Neural progenitor cell (in vitro differentiated cells): ENCODE measurements at regions not wholly inside any gene's neighbourhood (a gene's known extent, or its start where the extent isn't known, plus 50 kb on each side); places are given as distances from the start of the nearest gene placed in this dataset.

Source experiments
- DNase-seq: peaks from one replicate; pipeline ENCODE4 v3.0.0-alpha.2; 2016; ENCODE audit warnings: low spot score
- H2AFZ ChIP-seq: fragments of 200-600 bp; sonication (generic); replicated peaks from 2 replicates; pipeline ENCODE4 v1.6.1; 2016; ENCODE audit warnings: antibody characterized with exemption
- H3F3A ChIP-seq: fragments of 200-600 bp; sonication (generic); 2 replicates; pipeline ENCODE4 v1.6.1; 2016; ENCODE audit warnings: antibody characterized with exemption, low read depth
- H3K27ac ChIP-seq: fragments of 200-600 bp; sonication (generic); 2 replicates; pipeline ENCODE4 v1.5.1; 2016; ENCODE audit warnings: mild to moderate bottlenecking
- H3K27me3 ChIP-seq: fragments of 200-600 bp; sonication (generic); 2 replicates; pipeline ENCODE4 v1.6.1; 2016; ENCODE audit warnings: mild to moderate bottlenecking, moderate library complexity
- H3K36me3 ChIP-seq: fragments of 200-600 bp; sonication (generic); 2 replicates; pipeline ENCODE4 v1.5.1; 2016
- H3K4me1 ChIP-seq: fragments of 200-600 bp; sonication (generic); 2 replicates; pipeline ENCODE4 v1.6.1; 2016; ENCODE audit warnings: mixed run types
- H3K4me2 ChIP-seq: fragments of 200-600 bp; sonication (generic); 2 replicates; pipeline ENCODE4 v1.6.1; 2016
- H3K4me3 ChIP-seq: fragments of 200-600 bp; sonication (generic); 2 replicates; pipeline ENCODE4 v1.5.1; 2016
- H3K79me2 ChIP-seq: fragments of 200-600 bp; sonication (generic); 2 replicates; pipeline ENCODE4 v1.6.1; 2016; ENCODE audit warnings: low read depth
- H3K9ac ChIP-seq: fragments of 200-600 bp; sonication (generic); 2 replicates; pipeline ENCODE4 v1.6.1; 2016
- H3K9me3 ChIP-seq: fragments of 200-600 bp; sonication (generic); 2 replicates; pipeline ENCODE4 v1.5.1; 2016; ENCODE audit warnings: low read depth
- H4K20me1 ChIP-seq: fragments of 200-600 bp; sonication (generic); 2 replicates; pipeline ENCODE4 v1.6.1; 2016; ENCODE audit warnings: low read depth
- H3K27ac Mint-ChIP-seq: 3 replicates; pipeline ENCODE4 v1.8.0; 2021; ENCODE audit warnings: mixed read lengths
- H3K27me3 Mint-ChIP-seq: 2 replicates; pipeline ENCODE4 v1.8.0; 2022; ENCODE audit warnings: low read depth, mild to moderate bottlenecking, inconsistent platforms, moderate library complexity, mixed read lengths; ENCODE audit not compliant: insufficient read depth
- H3K36me3 Mint-ChIP-seq: 3 replicates; pipeline ENCODE4 v1.8.0; 2021; ENCODE audit warnings: mixed read lengths
- H3K4me1 Mint-ChIP-seq: 3 replicates; pipeline ENCODE4 v1.8.0; 2021; ENCODE audit warnings: mixed read lengths
- H3K4me3 Mint-ChIP-seq: 3 replicates; pipeline ENCODE4 v1.8.0; 2021; ENCODE audit warnings: mild to moderate bottlenecking, moderate library complexity, mixed read lengths
- H3K9me3 Mint-ChIP-seq: 3 replicates; pipeline ENCODE4 v1.8.0; 2020; ENCODE audit warnings: mixed read lengths
- EZH2 ChIP-seq: fragments of 200-600 bp; sonication (generic); IDR thresholded peaks from 2 replicates; pipeline ENCODE4 v1.6.1; 2017; ENCODE audit warnings: antibody characterized with exemption, mild to moderate bottlenecking, moderate library complexity
- EZH2phosphoT487 ChIP-seq: fragments of 200-600 bp; sonication (generic); IDR thresholded peaks from 2 replicates; pipeline ENCODE4 v1.6.1; 2017; ENCODE audit warnings: antibody characterized with exemption
- TF ChIP-seq, protein P1 (sequence below): fragments of 200-600 bp; sonication (generic); IDR thresholded peaks from 2 replicates; pipeline ENCODE4 v1.5.1; 2017; ENCODE audit warnings: antibody characterized with exemption, mild to moderate bottlenecking

- H3K9me3 ChIP-seq = peaks cover 11% of the 10 kb centered on the region
- no peak for DNase-seq
- H3K36me3 ChIP-seq = no peaks in the 10 kb centered on the region
- TF ChIP-seq, protein P1, sequence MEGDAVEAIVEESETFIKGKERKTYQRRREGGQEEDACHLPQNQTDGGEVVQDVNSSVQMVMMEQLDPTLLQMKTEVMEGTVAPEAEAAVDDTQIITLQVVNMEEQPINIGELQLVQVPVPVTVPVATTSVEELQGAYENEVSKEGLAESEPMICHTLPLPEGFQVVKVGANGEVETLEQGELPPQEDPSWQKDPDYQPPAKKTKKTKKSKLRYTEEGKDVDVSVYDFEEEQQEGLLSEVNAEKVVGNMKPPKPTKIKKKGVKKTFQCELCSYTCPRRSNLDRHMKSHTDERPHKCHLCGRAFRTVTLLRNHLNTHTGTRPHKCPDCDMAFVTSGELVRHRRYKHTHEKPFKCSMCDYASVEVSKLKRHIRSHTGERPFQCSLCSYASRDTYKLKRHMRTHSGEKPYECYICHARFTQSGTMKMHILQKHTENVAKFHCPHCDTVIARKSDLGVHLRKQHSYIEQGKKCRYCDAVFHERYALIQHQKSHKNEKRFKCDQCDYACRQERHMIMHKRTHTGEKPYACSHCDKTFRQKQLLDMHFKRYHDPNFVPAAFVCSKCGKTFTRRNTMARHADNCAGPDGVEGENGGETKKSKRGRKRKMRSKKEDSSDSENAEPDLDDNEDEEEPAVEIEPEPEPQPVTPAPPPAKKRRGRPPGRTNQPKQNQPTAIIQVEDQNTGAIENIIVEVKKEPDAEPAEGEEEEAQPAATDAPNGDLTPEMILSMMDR = no peak
- TF ChIP-seq EZH2phosphoT487 = no peak
- TF ChIP-seq EZH2 = no peak
- Mint-ChIP-seq H3K4me3 (no peak overlapping the region), H3K27me3 (no peaks in the 10 kb centered on the region), H3K36me3 (no peaks in the 10 kb centered on the region), H3K4me1 (no peaks in the 10 kb centered on the region), H3K27ac (no peak overlapping the region), H3K9me3 (peaks cover 13% of the 10 kb centered on the region)
- H3F3A ChIP-seq = no peaks in the 10 kb centered on the region
- H3K79me2 ChIP-seq = no peaks in the 10 kb centered on the region
- H2AFZ ChIP-seq = no peak overlapping the region
- no peaks in the 10 kb centered on the region for H4K20me1 ChIP-seq
- no peaks in the 10 kb centered on the region for H3K27me3 ChIP-seq
- no peaks in the 10 kb centered on the region for H3K4me1 ChIP-seq
- H3K27ac ChIP-seq = no peak overlapping the region
- no peak overlapping the region for H3K4me3 ChIP-seq
- no peak overlapping the region for H3K4me2 ChIP-seq
- H3K9ac ChIP-seq = no peak overlapping the region
These were observed 209.0 kb upstream of the GPC6 start for GRCh38 chr13:93017493-93018112.

DNA sequence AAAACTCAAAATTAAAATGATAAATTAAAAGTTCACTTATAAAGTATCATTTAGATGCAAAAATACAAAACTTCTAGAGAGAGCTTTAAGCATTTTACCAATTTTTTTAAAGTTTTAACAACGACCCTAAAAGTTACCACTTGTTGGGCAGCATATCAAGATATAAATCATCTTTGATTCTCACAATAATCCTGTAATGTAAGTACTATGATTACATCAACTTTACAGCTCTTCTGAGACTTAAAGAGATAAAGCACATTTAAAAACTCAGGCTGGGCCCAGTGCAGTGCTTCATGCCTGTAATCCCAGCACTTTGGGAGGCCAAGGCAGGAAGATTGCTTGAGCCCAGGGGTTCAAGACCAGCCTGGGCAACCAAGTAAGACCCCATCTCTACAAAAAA lies 202.7 kb upstream of the GPC6 start:
- Histone ChIP-seq H3K27ac (no peak overlapping the region), H3K4me1 (no peaks in the 10 kb centered on the region), H3K9me3 (no peaks in the 10 kb centered on the region), H3F3A (no peaks in the 10 kb centered on the region), H3K4me3 (no peak overlapping the region), H3K4me2 (no peak overlapping the region), H3K36me3 (no peaks in the 10 kb centered on the region), H2AFZ (no peak overlapping the region), H3K27me3 (no peaks in the 10 kb centered on the region), H3K9ac (no peak overlapping the region), H3K79me2 (no peaks in the 10 kb centered on the region), H4K20me1 (no peaks in the 10 kb centered on the region)
- TF ChIP-seq EZH2 (no peak), EZH2phosphoT487 (no peak)
- TF ChIP-seq, protein P1 = no peak
- Mint-ChIP-seq H3K27ac (no peak overlapping the region), H3K4me1 (no peaks in the 10 kb centered on the region), H3K27me3 (no peaks in the 10 kb centered on the region), H3K4me3 (no peak overlapping the region), H3K36me3 (no peaks in the 10 kb centered on the region), H3K9me3 (peaks cover 2% of the 10 kb centered on the region)
- DNase-seq = no peak

DNA sequence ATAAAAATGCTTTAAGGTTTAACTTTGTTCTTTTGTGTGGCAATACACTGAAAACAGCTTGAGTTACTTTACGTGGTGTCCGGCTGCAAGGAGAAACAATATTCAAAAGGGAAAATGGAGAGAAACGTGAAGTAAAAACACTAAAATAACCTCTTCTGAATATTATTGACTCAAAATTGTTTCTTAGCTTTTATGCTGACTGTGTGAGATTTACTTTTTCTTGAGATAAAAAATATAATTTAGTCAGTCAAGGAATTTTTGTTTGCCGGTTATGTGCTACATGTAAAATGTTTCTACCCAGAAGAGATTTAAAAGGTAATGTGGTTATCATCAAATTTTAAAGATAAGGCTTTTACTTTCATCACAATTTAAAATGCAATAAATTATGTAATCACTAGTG lies 200.6 kb upstream of the GPC6 start:
- Histone ChIP-seq H3K36me3 (no peaks in the 10 kb centered on the region), H2AFZ (no peak overlapping the region), H3K27ac (no peak overlapping the region), H3K9me3 (no peaks in the 10 kb centered on the region), H3K9ac (no peak overlapping the region), H3K4me3 (no peak overlapping the region), H3K4me1 (no peaks in the 10 kb centered on the region), H3F3A (no peaks in the 10 kb centered on the region), H4K20me1 (no peaks in the 10 kb centered on the region), H3K27me3 (no peaks in the 10 kb centered on the region), H3K4me2 (no peak overlapping the region), H3K79me2 (no peaks in the 10 kb centered on the region)
- Mint-ChIP-seq H3K36me3 (no peaks in the 10 kb centered on the region), H3K9me3 (no peaks in the 10 kb centered on the region), H3K27me3 (no peaks in the 10 kb centered on the region), H3K4me3 (no peak overlapping the region), H3K4me1 (no peaks in the 10 kb centered on the region), H3K27ac (no peak overlapping the region)
- TF ChIP-seq EZH2phosphoT487 (no peak), EZH2 (no peak)
- TF ChIP-seq, protein P1 = no peak
- DNase-seq = no peak
